ENCODE measurements at regions not wholly inside any gene's neighbourhood (a gene's known extent, or its start where the extent isn't known, plus 50 kb on each side); places are given as distances from the start of the nearest gene placed in this dataset.

GRCh38 chr4:53671757-53672156, 80.5 kb upstream of the LNX1 start:
- no peak overlapping the region for H3K4me3 ChIP-seq (ENCODE audit: low read depth, low read length)
- DNase-seq (ENCODE audit: low read depth): no peak
- TF ChIP-seq CTCF (IDR thresholded peaks at IDR 0.05; ENCODE audit: insufficient read depth, low read depth, low read length): no peak
- H3K27me3 ChIP-seq (ENCODE audit: control insufficient read depth, insufficient read depth, low read length): no peaks in the 10 kb centered on the region
- ChIA-PET CTCF (interaction anchor here (0.9 to 3.1 kb wide), 2 partner anchors 15 to 18 kb away, joined by 3 to 8 read pairs; no protein-coding TSS in a partner anchor), POLR2A (no interaction called here)
- H3K36me3 ChIP-seq (ENCODE audit: control insufficient read depth, insufficient read depth, low read length): no peaks in the 10 kb centered on the region

- POLR2A ChIA-PET: no interaction called here
- TF ChIP-seq CTCF (IDR thresholded peaks at IDR 0.05; ENCODE audit: insufficient read depth, low read depth, low read length): no peak
- CTCF ChIA-PET: interaction anchor here (1.1 kb wide), 1 partner anchor 10 kb away, joined by 3 read pairs; no protein-coding TSS in a partner anchor
- H3K27me3 ChIP-seq (ENCODE audit: control insufficient read depth, insufficient read depth, low read length): no peaks in the 10 kb centered on the region
- H3K36me3 ChIP-seq (ENCODE audit: control insufficient read depth, insufficient read depth, low read length): no peaks in the 10 kb centered on the region
- H3K4me3 ChIP-seq (ENCODE audit: low read depth, low read length): no peak overlapping the region
- no peak for DNase-seq (ENCODE audit: low read depth)
Observed at GRCh38 chr4:53659737-53660136, 68.5 kb upstream of the LNX1 start.

- Histone ChIP-seq H3K36me3 (ENCODE audit: control insufficient read depth, insufficient read depth, low read length) (no peaks in the 10 kb centered on the region), H3K27me3 (ENCODE audit: control insufficient read depth, insufficient read depth, low read length) (no peaks in the 10 kb centered on the region), H3K4me3 (ENCODE audit: low read depth, low read length) (no peak overlapping the region)
- no peak for TF ChIP-seq CTCF (IDR thresholded peaks at IDR 0.05; ENCODE audit: insufficient read depth, low read depth, low read length)
- CTCF ChIA-PET: interaction anchor here (0.7 to 1.1 kb wide), 2 partner anchors 11 to 15 kb away, joined by 3 read pairs; no protein-coding TSS in a partner anchor
- POLR2A ChIA-PET: no interaction called here
- DNase-seq (ENCODE audit: low read depth): no peak
Observed at GRCh38 chr4:53659112-53659511, 67.8 kb upstream of the LNX1 start.

GRCh38 chr4:53658029-53658428, 66.7 kb upstream of the LNX1 start:
- no peaks in the 10 kb centered on the region for H3K36me3 ChIP-seq (ENCODE audit: control insufficient read depth, insufficient read depth, low read length)
- no peak for DNase-seq (ENCODE audit: low read depth)
- ChIA-PET POLR2A (no interaction called here), CTCF (interaction anchor here (1.2 kb wide), 1 partner anchor 147 kb away, joined by 3 read pairs; no protein-coding TSS in a partner anchor)
- no peaks in the 10 kb centered on the region for H3K27me3 ChIP-seq (ENCODE audit: control insufficient read depth, insufficient read depth, low read length)
- TF ChIP-seq CTCF (IDR thresholded peaks at IDR 0.05; ENCODE audit: insufficient read depth, low read depth, low read length): no peak
- no peak overlapping the region for H3K4me3 ChIP-seq (ENCODE audit: low read depth, low read length)

GRCh38 chr4:53656421-53656981, 65.2 kb upstream of the LNX1 start:
- peak; percentile 82 for TF ChIP-seq CTCF (IDR thresholded peaks at IDR 0.05; ENCODE audit: insufficient read depth, low read depth, low read length)
- Histone ChIP-seq H3K4me3 (ENCODE audit: low read depth, low read length) (no peak overlapping the region), H3K36me3 (ENCODE audit: control insufficient read depth, insufficient read depth, low read length) (no peaks in the 10 kb centered on the region), H3K27me3 (ENCODE audit: control insufficient read depth, insufficient read depth, low read length) (no peaks in the 10 kb centered on the region)
- ChIA-PET POLR2A (interaction anchor here (0.6 kb wide), 2 partner anchors 13 to 111 kb away, joined by 3 to 4 read pairs; no protein-coding TSS in a partner anchor), CTCF (interaction anchor here (0.6 to 3.6 kb wide), 10 partner anchors 11 to 641 kb away, joined by 3 to 11 read pairs (median 3); no protein-coding TSS in a partner anchor)
- DNase-seq (ENCODE audit: low read depth): peak; percentile 58
